Activated CD8-positive, alpha-beta T cell treated with anti-CD3 and anti-CD28 coated beads for 36 hours (primary cell): ENCODE measurements at regions not wholly inside any gene's neighbourhood (a gene's known extent, or its start where the extent isn't known, plus 50 kb on each side); places are given as distances from the start of the nearest gene placed in this dataset.
"Not testable (repeated sequence)": the region's sequence is repeated elsewhere in the genome, so short reads cannot be mapped to it uniquely, and the experiment has no call there.

ENCODE experiments used
- ATAC-seq: fragments of 200-7000 bp; cut with Tn5 transposase; one replicate; pipeline ENCODE4 v1.10.0; 2021; ENCODE audit warnings: mild to moderate bottlenecking, moderate library complexity
- CTCF ChIA-PET: fragments of 350-600 bp; sonication (Branson Sonifier 250); formaldehyde crosslinking; loops from one replicate; lab custom pipeline; 2021; ENCODE audit warnings: antibody characterized with exemption; lab: Charles Lee
- POLR2A ChIA-PET: fragments of 350-600 bp; sonication (Branson Sonifier 250); formaldehyde crosslinking; loops from one replicate; lab custom pipeline; 2021; ENCODE audit warnings: antibody characterized with exemption; lab: Charles Lee
- DNase-seq: peaks from one replicate; pipeline ENCODE4 v3.0.0-alpha.2; 2020
- H3K27ac Mint-ChIP-seq: one replicate; pipeline ENCODE4 v1.8.0; 2021; ENCODE audit warnings: mild to moderate bottlenecking, mixed read lengths
- H3K27me3 Mint-ChIP-seq: one replicate; pipeline ENCODE4 v1.8.0; 2021; ENCODE audit warnings: mixed read lengths
- H3K36me3 Mint-ChIP-seq: one replicate; pipeline ENCODE4 v1.8.0; 2021; ENCODE audit warnings: low read depth, mixed read lengths
- H3K4me1 Mint-ChIP-seq: one replicate; pipeline ENCODE4 v1.8.0; 2021; ENCODE audit warnings: low read depth, mixed read lengths
- H3K4me3 Mint-ChIP-seq: one replicate; pipeline ENCODE4 v1.8.0; 2021; ENCODE audit warnings: mild to moderate bottlenecking, moderate library complexity, mixed read lengths
- H3K9me3 Mint-ChIP-seq: one replicate; pipeline ENCODE4 v1.8.0; 2021; ENCODE audit warnings: mixed read lengths
- CTCF ChIP-seq: fragments of 200-600 bp; IDR thresholded peaks from one replicate; pipeline ENCODE4 v1.8.0; 2022; ENCODE audit warnings: antibody characterized with exemption, mild to moderate bottlenecking
- intact Hi-C: fragments of 100-400 bp; cut with micrococcal nuclease; formaldehyde crosslinking; loops from one replicate; pipeline ENCODE4 v1.10.0; 2022

GRCh38 chr5:172533399-172534228 lies 79.3 kb upstream of the SH3PXD2B start:
- Mint-ChIP-seq H3K27me3 (peaks cover 4% of the 10 kb centered on the region), H3K9me3 (no peaks in the 10 kb centered on the region), H3K4me3 (no peak overlapping the region), H3K4me1 (peaks cover 3% of the 10 kb centered on the region), H3K27ac (no peak overlapping the region), H3K36me3 (no peaks in the 10 kb centered on the region)
- ChIA-PET POLR2A (no interaction called here), CTCF (no interaction called here)
- DNase-seq = no peak
- ATAC-seq = no peak
- no peak for TF ChIP-seq CTCF
- intact Hi-C loops = no loop called here

DNA sequence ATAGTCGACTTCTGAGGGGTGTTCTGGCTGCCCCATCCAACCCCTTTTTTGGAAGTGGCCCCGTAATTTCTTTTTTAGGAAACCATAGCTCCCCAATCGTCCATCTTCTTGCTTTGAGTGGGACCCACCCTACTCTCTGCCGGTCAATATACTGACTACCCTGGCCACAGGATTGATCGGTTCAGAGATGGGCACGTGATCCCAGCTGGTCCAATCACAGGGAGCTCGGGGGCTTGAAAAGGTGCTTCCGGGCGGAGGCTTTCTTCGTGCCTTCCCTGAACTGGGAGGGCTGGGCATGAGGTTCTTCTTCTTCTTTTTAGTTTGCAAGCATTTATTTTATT lies 78.7 kb upstream of the SH3PXD2B start:
- Mint-ChIP-seq H3K27me3 (peaks cover 6% of the 10 kb centered on the region), H3K4me1 (peaks cover 3% of the 10 kb centered on the region), H3K36me3 (no peaks in the 10 kb centered on the region), H3K4me3 (no peak overlapping the region), H3K9me3 (no peaks in the 10 kb centered on the region), H3K27ac (no peak overlapping the region)
- ATAC-seq = no peak
- intact Hi-C loops = no loop called here
- no peak for TF ChIP-seq CTCF
- ChIA-PET POLR2A (no interaction called here), CTCF (no interaction called here)
- no peak for DNase-seq

DNA sequence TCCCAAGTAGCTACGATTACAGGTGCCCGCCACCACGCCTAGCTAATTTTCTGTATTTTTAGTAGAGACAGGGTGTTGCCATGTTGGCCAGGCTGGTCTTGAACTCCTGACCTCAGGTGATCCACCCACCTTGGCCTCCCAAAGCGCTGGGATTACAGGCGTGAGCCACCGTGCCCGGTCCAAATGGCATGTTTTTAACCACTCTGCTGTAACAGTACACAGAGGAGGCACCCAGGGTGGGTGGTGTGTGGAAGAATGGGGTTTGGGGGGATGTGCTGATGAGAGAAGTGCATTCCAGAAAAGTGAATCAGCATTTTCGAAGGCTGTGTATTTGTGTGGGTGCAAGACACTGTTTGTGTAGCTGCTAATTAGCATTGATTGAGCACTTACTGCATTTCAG lies 78.1 kb upstream of the SH3PXD2B start:
- intact Hi-C loops, H3K36me3 Mint-ChIP-seq, H3K4me3 Mint-ChIP-seq, H3K9me3 Mint-ChIP-seq, H3K27ac Mint-ChIP-seq, ATAC-seq, H3K27me3 Mint-ChIP-seq, POLR2A ChIA-PET, H3K4me1 Mint-ChIP-seq, DNase-seq: not testable (repeated sequence)
- CTCF ChIA-PET = interaction anchor here (0.9 kb wide), 1 partner anchor 11 kb away, joined by 3 read pairs; no protein-coding TSS in a partner anchor

GRCh38 chr5:172531704-172532026 lies 77.3 kb upstream of the SH3PXD2B start:
- POLR2A ChIA-PET = no interaction called here
- Mint-ChIP-seq H3K4me1 (peaks cover 3% of the 10 kb centered on the region), H3K4me3 (no peak overlapping the region), H3K27me3 (peaks cover 9% of the 10 kb centered on the region), H3K36me3 (no peaks in the 10 kb centered on the region), H3K27ac (no peak overlapping the region), H3K9me3 (no peaks in the 10 kb centered on the region)
- ATAC-seq = no peak
- intact Hi-C loops = no loop called here
- DNase-seq = no peak
- no peak for TF ChIP-seq CTCF
- CTCF ChIA-PET = interaction anchor here (0.6 to 0.9 kb wide), 2 partner anchors 11 to 1112 kb away, joined by 3 to 4 read pairs; partner anchors contain the start of gene FGF18

- H3K36me3 Mint-ChIP-seq = no peaks in the 10 kb centered on the region
- no peak for ATAC-seq
- POLR2A ChIA-PET = no interaction called here
Observed at GRCh38 chr5:172530878-172531703, 76.8 kb upstream of the SH3PXD2B start.

More at GRCh38 chr5:172530878-172531703, 76.8 kb upstream of the SH3PXD2B start:
- Mint-ChIP-seq H3K4me1 (peaks cover 3% of the 10 kb centered on the region), H3K27ac (no peak overlapping the region), H3K27me3 (peaks cover 9% of the 10 kb centered on the region), H3K9me3 (no peaks in the 10 kb centered on the region), H3K4me3 (no peak overlapping the region)
- DNase-seq = no peak
- no peak for TF ChIP-seq CTCF
- CTCF ChIA-PET = no interaction called here
- intact Hi-C loops = no loop called here
